ENCODE measurements at regions not wholly inside any gene's neighbourhood (a gene's known extent, or its start where the extent isn't known, plus 50 kb on each side); places are given as distances from the start of the nearest gene placed in this dataset.

DNA sequence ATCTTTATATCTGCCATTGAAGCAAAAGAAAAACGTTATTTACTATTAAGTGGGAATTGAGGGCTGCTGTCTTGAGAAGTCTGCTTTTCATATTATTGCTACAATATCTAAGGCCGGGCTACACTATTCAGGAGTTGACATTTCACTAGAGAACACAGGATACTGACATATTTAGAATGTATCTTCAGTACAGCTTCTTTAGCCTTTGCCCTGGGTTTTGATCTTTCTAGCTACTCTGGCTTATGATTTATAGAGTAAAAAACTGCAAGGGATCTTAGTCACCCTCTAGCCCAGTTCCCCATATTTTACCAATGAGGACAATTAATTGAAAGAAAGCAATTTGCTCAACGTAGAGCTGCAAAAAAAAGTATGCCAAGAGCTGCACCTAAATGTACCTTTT lies 307.4 kb upstream of the DPPA4 start:
- H2BK12ac ChIP-seq (ENCODE audit: low read length in 2 of 2), result no peak overlapping the region
- H4K91ac ChIP-seq (ENCODE audit: low read length), result no peak overlapping the region
- H3K14ac ChIP-seq (ENCODE audit: low read length in 2 of 2), result no peak overlapping the region
- H4K8ac ChIP-seq (ENCODE audit: low read length), result no peak overlapping the region
- H3K4me3 ChIP-seq (ENCODE audit: insufficient read depth in 1 of 2, low read depth in 1 of 2, low read length in 2 of 2), result no peak overlapping the region
- H2BK15ac ChIP-seq (ENCODE audit: low read depth, poor library complexity, severe bottlenecking), result no peak overlapping the region
- no peak for DNase-seq
- no peaks in the 10 kb centered on the region for H3K36me3 ChIP-seq (ENCODE audit: control insufficient read depth in 1 of 2, insufficient read depth in 2 of 2, low read depth in 1 of 2, low read length in 2 of 2)
- H3K9me3 ChIP-seq (ENCODE audit: control insufficient read depth, low read length), result no peaks in the 10 kb centered on the region
- H2AK5ac ChIP-seq (ENCODE audit: low read length, severe bottlenecking), result no peak overlapping the region
- H3K27ac ChIP-seq (ENCODE audit: low read length, poor library complexity, severe bottlenecking), result no peak overlapping the region
- no peak overlapping the region for H2BK5ac ChIP-seq (ENCODE audit: low read depth, low read length, poor library complexity, severe bottlenecking)
- H3K4me2 ChIP-seq (ENCODE audit: low read length, poor library complexity, severe bottlenecking), result no peak overlapping the region
- no peak overlapping the region for H3K9ac ChIP-seq (ENCODE audit: low read length)
- H3K23ac ChIP-seq (ENCODE audit: low read length in 2 of 2), result no peak overlapping the region
- no peak overlapping the region for H3K4ac ChIP-seq (ENCODE audit: low read depth in 1 of 2, low read length in 2 of 2)
- H3K27me3 ChIP-seq (ENCODE audit: control insufficient read depth in 1 of 2, insufficient read depth in 1 of 2, low read length in 2 of 2), result no peaks in the 10 kb centered on the region
- WGBS, result no CpG with 5 or more reads among the region's 3 CpGs
- H2BK120ac ChIP-seq (ENCODE audit: low read depth, low read length), result no peak overlapping the region
- no peaks in the 10 kb centered on the region for H3K79me1 ChIP-seq (replicated peaks; ENCODE audit: low read length, poor library complexity, severe bottlenecking)
- H3K18ac ChIP-seq (ENCODE audit: low read depth in 1 of 2, low read length in 2 of 2), result no peak overlapping the region
- H2AFZ ChIP-seq (ENCODE audit: low read depth, low read length), result no peak overlapping the region
- no peaks in the 10 kb centered on the region for H3K4me1 ChIP-seq (ENCODE audit: control insufficient read depth, insufficient read depth, low read depth, low read length)

DNA sequence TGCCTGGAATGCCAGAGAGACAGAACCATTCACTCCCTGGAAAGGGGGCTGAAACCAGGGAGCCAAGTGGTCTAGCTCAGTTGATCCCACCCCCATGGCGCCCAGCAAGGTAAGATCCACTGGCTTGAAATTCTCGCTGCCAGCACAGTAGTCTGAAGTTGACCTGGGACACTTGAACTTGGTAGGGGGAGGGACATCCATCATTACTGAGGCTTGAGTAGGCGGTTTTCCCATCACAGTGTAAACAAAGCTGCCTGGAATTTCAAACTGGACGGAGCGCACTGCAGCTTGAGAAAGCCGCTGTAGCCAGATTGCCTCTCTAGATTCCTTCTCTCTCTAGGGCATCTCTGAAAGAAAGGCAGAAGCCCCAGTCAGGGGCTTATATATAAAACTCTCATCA lies 310.7 kb upstream of the DPPA4 start:
- no peak overlapping the region for H2AFZ ChIP-seq (ENCODE audit: low read depth, low read length)
- H3K9me3 ChIP-seq (ENCODE audit: control insufficient read depth, low read length), result no peaks in the 10 kb centered on the region
- H3K4me1 ChIP-seq (ENCODE audit: control insufficient read depth, insufficient read depth, low read depth, low read length), result no peaks in the 10 kb centered on the region
- H4K8ac ChIP-seq (ENCODE audit: low read length), result no peak overlapping the region
- no peak overlapping the region for H2BK120ac ChIP-seq (ENCODE audit: low read depth, low read length)
- no peak overlapping the region for H3K23ac ChIP-seq (ENCODE audit: low read length in 2 of 2)
- no peaks in the 10 kb centered on the region for H3K36me3 ChIP-seq (ENCODE audit: control insufficient read depth in 1 of 2, insufficient read depth in 2 of 2, low read depth in 1 of 2, low read length in 2 of 2)
- no peak overlapping the region for H3K4me2 ChIP-seq (ENCODE audit: low read length, poor library complexity, severe bottlenecking)
- no peak overlapping the region for H2AK5ac ChIP-seq (ENCODE audit: low read length, severe bottlenecking)
- no peaks in the 10 kb centered on the region for H3K79me1 ChIP-seq (replicated peaks; ENCODE audit: low read length, poor library complexity, severe bottlenecking)
- no peak overlapping the region for H3K18ac ChIP-seq (ENCODE audit: low read depth in 1 of 2, low read length in 2 of 2)
- H3K9ac ChIP-seq (ENCODE audit: low read length), result no peak overlapping the region
- H2BK12ac ChIP-seq (ENCODE audit: low read length in 2 of 2), result no peak overlapping the region
- H3K4me3 ChIP-seq (ENCODE audit: insufficient read depth in 1 of 2, low read depth in 1 of 2, low read length in 2 of 2), result no peak overlapping the region
- no peak overlapping the region for H3K14ac ChIP-seq (ENCODE audit: low read length in 2 of 2)
- 42% methylated on average over 6 of the region's 6 CpGs for WGBS
- no peak overlapping the region for H4K91ac ChIP-seq (ENCODE audit: low read length)
- H3K27ac ChIP-seq (ENCODE audit: low read length, poor library complexity, severe bottlenecking), result no peak overlapping the region
- H3K4ac ChIP-seq (ENCODE audit: low read depth in 1 of 2, low read length in 2 of 2), result no peak overlapping the region
- H2BK5ac ChIP-seq (ENCODE audit: low read depth, low read length, poor library complexity, severe bottlenecking), result no peak overlapping the region
- DNase-seq, result peak; percentile 21
- H2BK15ac ChIP-seq (ENCODE audit: low read depth, poor library complexity, severe bottlenecking), result no peak overlapping the region
- no peaks in the 10 kb centered on the region for H3K27me3 ChIP-seq (ENCODE audit: control insufficient read depth in 1 of 2, insufficient read depth in 1 of 2, low read length in 2 of 2)

DNA sequence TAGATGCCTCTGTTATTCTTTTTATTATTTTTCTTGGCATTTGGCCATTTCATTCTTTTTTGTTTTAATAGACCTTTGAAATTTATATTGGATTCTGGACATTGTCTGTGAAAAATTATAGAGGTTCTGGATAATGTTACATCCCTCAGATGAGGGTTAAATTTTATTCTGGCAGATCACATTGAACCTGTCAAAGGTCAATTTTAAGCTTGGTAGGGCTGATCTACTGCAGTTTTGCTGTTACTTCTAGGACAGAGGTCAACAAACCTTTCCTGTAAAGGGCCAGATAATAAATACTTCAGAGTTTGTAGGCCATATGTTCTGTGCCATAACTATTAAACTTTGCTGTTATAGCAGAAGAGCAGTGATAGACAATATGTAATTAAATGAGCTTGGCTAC lies 318.9 kb upstream of the DPPA4 start:
- DNase-seq, result no peak
- Histone ChIP-seq H4K8ac (ENCODE audit: low read length) (no peak overlapping the region), H3K27me3 (ENCODE audit: control insufficient read depth in 1 of 2, insufficient read depth in 1 of 2, low read length in 2 of 2) (no peaks in the 10 kb centered on the region), H3K9ac (ENCODE audit: low read length) (no peak overlapping the region), H2BK120ac (ENCODE audit: low read depth, low read length) (no peak overlapping the region), H3K79me1 (replicated peaks; ENCODE audit: low read length, poor library complexity, severe bottlenecking) (no peaks in the 10 kb centered on the region), H3K18ac (ENCODE audit: low read depth in 1 of 2, low read length in 2 of 2) (no peak overlapping the region), H3K14ac (ENCODE audit: low read length in 2 of 2) (no peak overlapping the region), H2BK12ac (ENCODE audit: low read length in 2 of 2) (no peak overlapping the region), H2BK5ac (ENCODE audit: low read depth, low read length, poor library complexity, severe bottlenecking) (no peak overlapping the region), H2BK15ac (ENCODE audit: low read depth, poor library complexity, severe bottlenecking) (no peak overlapping the region), H3K4me1 (ENCODE audit: control insufficient read depth, insufficient read depth, low read depth, low read length) (no peaks in the 10 kb centered on the region), H3K27ac (ENCODE audit: low read length, poor library complexity, severe bottlenecking) (no peak overlapping the region), H3K36me3 (ENCODE audit: control insufficient read depth in 1 of 2, insufficient read depth in 2 of 2, low read depth in 1 of 2, low read length in 2 of 2) (no peaks in the 10 kb centered on the region), H4K91ac (ENCODE audit: low read length) (no peak overlapping the region), H3K4me2 (ENCODE audit: low read length, poor library complexity, severe bottlenecking) (no peak overlapping the region), H2AK5ac (ENCODE audit: low read length, severe bottlenecking) (no peak overlapping the region), H2AFZ (ENCODE audit: low read depth, low read length) (no peak overlapping the region), H3K9me3 (ENCODE audit: control insufficient read depth, low read length) (peaks cover 3% of the 10 kb centered on the region), H3K23ac (ENCODE audit: low read length in 2 of 2) (no peak overlapping the region), H3K4me3 (ENCODE audit: insufficient read depth in 1 of 2, low read depth in 1 of 2, low read length in 2 of 2) (no peak overlapping the region), H3K4ac (ENCODE audit: low read depth in 1 of 2, low read length in 2 of 2) (no peak overlapping the region)

DNA sequence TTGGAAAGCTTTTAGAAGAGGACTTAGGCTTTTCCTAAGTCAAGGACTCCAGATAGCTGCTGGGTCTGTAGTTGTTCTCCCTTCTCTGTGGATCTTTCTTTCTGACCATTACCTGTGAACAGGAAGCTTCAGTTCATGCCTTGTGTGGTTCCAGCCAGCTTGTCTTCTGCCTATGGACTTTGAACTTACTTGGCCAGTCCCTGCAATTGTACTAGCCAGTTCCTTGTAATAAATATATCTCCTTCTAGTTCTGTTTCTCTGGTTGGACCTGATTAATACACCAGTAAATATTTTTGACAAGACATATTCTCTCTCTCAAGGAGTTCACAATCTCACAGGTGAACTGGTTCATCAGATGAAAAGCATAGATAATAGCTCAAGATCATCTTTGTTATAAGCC lies 341.3 kb upstream of the DPPA4 start:
- H3K4me3 ChIP-seq (ENCODE audit: insufficient read depth in 1 of 2, low read depth in 1 of 2, low read length in 2 of 2), result no peak overlapping the region
- H3K14ac ChIP-seq (ENCODE audit: low read length in 2 of 2), result no peak overlapping the region
- DNase-seq, result no peak
- H3K4me2 ChIP-seq (ENCODE audit: low read length, poor library complexity, severe bottlenecking), result no peak overlapping the region
- H3K9ac ChIP-seq (ENCODE audit: low read length), result no peak overlapping the region
- H3K9me3 ChIP-seq (ENCODE audit: control insufficient read depth, low read length), result no peaks in the 10 kb centered on the region
- H2AFZ ChIP-seq (ENCODE audit: low read depth, low read length), result no peak overlapping the region
- H3K36me3 ChIP-seq (ENCODE audit: control insufficient read depth in 1 of 2, insufficient read depth in 2 of 2, low read depth in 1 of 2, low read length in 2 of 2), result no peaks in the 10 kb centered on the region
- no peak overlapping the region for H3K18ac ChIP-seq (ENCODE audit: low read depth in 1 of 2, low read length in 2 of 2)
- H2AK5ac ChIP-seq (ENCODE audit: low read length, severe bottlenecking), result no peak overlapping the region
- H3K4ac ChIP-seq (ENCODE audit: low read depth in 1 of 2, low read length in 2 of 2), result no peak overlapping the region
- no peak overlapping the region for H2BK5ac ChIP-seq (ENCODE audit: low read depth, low read length, poor library complexity, severe bottlenecking)
- H4K8ac ChIP-seq (ENCODE audit: low read length), result no peak overlapping the region
- no peak overlapping the region for H2BK120ac ChIP-seq (ENCODE audit: low read depth, low read length)
- no peaks in the 10 kb centered on the region for H3K4me1 ChIP-seq (ENCODE audit: control insufficient read depth, insufficient read depth, low read depth, low read length)
- no peak overlapping the region for H2BK15ac ChIP-seq (ENCODE audit: low read depth, poor library complexity, severe bottlenecking)
- no peak overlapping the region for H3K23ac ChIP-seq (ENCODE audit: low read length in 2 of 2)
- no peak overlapping the region for H4K91ac ChIP-seq (ENCODE audit: low read length)
- no peak overlapping the region for H2BK12ac ChIP-seq (ENCODE audit: low read length in 2 of 2)
- H3K79me1 ChIP-seq (replicated peaks; ENCODE audit: low read length, poor library complexity, severe bottlenecking), result no peaks in the 10 kb centered on the region
- no peak overlapping the region for H3K27ac ChIP-seq (ENCODE audit: low read length, poor library complexity, severe bottlenecking)
- H3K27me3 ChIP-seq (ENCODE audit: control insufficient read depth in 1 of 2, insufficient read depth in 1 of 2, low read length in 2 of 2), result no peaks in the 10 kb centered on the region

Data from mesenchymal stem cell (in vitro differentiated cells and primary cell).